Suppressor macrophage treated with lipopolysaccharide for 4 hours (primary cell): ENCODE measurements at regions not wholly inside any gene's neighbourhood (a gene's known extent, or its start where the extent isn't known, plus 50 kb on each side); places are given as distances from the start of the nearest gene placed in this dataset.
A peak's percentile ranks its signal among the peaks of the same experiment; 100 is the strongest.
"Not testable (repeated sequence)": the region's sequence is repeated elsewhere in the genome, so short reads cannot be mapped to it uniquely, and the experiment has no call there.

ENCODE experiments used
- DNase-seq: peaks from one replicate; pipeline ENCODE4 v3.0.0-alpha.2; 2020

- no peak for DNase-seq
Measured at GRCh38 chr16:17983114-17983513, 353.4 kb downstream of the NPIPA8 start.

GRCh38 chr16:17977260-17977659 is 359.3 kb downstream of the NPIPA8 start:
- DNase-seq = no peak

- DNase-seq = no peak
Measured at GRCh38 chr16:17972460-17972943, 364.0 kb downstream of the NPIPA8 start.

DNA sequence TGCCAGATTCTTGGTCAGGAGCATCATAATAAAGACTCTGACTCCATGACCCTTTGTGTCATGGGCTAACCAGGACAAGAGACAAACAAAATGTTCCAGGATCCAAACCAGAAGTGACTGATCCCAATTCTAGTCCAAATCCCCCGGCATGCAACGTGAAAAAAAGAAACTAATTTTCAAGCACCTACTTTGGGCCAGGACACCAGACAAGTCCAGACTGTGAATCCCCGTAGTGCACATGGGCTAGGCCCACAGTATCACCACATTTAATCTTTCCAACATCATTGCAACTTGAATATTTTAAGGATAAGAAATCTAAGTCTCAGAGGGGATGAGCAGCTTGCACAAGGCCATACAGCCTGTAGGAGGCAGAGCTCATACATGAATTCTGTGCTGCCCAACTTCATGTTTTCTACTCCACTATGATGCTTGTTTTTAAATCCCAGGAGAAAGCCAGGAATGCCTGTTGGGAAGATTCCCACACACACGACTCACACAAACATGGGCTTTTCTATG is 365.7 kb downstream of the NPIPA8 start:
- no peak for DNase-seq

- DNase-seq = no peak
Measured at GRCh38 chr16:17970157-17970765, 366.3 kb downstream of the NPIPA8 start.

- DNase-seq = no peak
Measured at GRCh38 chr16:17965133-17965900, 371.2 kb downstream of the NPIPA8 start.

DNA sequence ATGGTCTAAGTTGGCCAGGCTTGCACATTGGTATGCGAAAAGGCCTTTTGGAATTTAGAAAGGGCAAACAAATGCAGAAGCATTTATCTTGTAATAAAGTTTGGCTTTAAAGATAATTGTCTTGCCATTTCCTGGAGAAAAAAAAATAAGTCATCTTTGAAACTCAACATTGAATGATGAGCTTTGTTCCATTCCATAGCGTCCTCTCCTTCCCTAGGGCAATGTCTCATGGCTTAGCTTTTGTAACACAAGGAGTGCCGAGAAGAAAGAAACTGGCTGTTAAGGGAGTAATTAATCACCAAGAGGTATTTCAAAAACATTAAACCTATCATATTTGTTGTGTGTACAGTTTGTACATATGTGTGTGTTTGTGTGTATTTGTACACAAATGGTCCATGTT is 372.3 kb downstream of the NPIPA8 start:
- DNase-seq = no peak

- no peak for DNase-seq
Measured at GRCh38 chr16:17963185-17963836, 373.2 kb downstream of the NPIPA8 start.

GRCh38 chr16:17962726-17963125 is 373.8 kb downstream of the NPIPA8 start:
- no peak for DNase-seq

- not testable (repeated sequence) for DNase-seq
Measured at GRCh38 chr16:17961822-17962221, 374.7 kb downstream of the NPIPA8 start.

GRCh38 chr16:17951378-17951777 is 385.2 kb downstream of the NPIPA8 start:
- no peak for DNase-seq

- no peak for DNase-seq
Measured at GRCh38 chr16:17949982-17950250, 386.6 kb downstream of the NPIPA8 start.

GRCh38 chr16:17949141-17949981 is 387.2 kb downstream of the NPIPA8 start:
- no peak for DNase-seq

DNA sequence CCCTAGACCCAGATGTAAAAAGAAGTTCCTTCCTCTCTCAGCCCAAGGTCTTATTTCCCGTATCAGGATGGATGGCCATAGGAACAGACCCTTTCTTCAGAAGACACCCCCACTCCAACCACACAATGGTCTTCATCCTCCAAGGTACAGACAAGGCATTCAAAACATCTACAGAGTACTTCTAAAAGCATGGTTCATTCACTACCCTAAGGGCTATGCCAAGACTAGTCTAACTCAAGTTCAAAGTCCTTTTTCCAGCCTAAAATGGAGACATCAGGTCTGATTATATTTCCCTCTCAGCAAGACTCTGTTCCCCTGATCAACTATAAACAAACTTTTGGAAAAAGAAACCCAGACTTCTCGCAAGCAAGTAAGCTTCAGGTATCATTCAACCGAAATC is 388.9 kb downstream of the NPIPA8 start:
- DNase-seq = no peak

DNA sequence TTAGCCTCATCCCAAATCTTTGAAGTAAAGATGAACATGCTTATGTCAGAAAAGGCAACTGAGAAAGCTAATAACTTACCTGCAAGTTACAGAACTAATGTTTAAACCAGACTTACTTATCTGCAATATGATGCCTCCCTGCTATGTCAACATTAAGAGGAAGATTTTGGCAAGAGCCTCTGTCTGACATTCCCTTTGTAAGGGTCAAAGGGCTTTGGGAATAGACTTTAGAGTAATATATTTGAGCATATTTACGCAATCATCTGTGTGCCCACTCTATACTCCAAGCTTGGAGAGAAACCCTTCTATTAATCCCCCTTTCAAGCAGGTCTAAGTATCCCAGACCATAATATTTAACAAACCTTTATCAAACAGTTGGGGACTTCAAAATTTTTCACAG is 389.4 kb downstream of the NPIPA8 start:
- no peak for DNase-seq

- no peak for DNase-seq
Measured at GRCh38 chr16:17945080-17945601, 391.4 kb downstream of the NPIPA8 start.

DNA sequence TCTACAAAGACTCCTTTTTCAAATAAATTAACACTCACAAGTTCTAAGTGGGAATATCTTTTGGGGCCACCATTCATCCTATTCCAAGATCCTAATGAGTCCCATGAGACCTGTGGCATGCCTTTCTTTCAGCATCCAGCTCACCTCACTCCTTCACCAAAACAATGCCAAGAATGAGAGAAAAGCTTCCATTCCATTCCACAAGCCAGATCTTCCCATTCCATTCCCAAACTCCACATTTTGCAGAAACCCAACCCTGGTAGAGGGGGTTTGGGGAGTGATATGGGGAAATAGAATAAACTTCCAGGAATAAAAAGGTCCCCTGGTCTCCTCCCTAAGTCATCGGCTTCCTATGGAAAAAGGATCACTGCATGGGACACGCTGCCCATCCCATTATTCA is 392.2 kb downstream of the NPIPA8 start:
- DNase-seq = no peak

DNA sequence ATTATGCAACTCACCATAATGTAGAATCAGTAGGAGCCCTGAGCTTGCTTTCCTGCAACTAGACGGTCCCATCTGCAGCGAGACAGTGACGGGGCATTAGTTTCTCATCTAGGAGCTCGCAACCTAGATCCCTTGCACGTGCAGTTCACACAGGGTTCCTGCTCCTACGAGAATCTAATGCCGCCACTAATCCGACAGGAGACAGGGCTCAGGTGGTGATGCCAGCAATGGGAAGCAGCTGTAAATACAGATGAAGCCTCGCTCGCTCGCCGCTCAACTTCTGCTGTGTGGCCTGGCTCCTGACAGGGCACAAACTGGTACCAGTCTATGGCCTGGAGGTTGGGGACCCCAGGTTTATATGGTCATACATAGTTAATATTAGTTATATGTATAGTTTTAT is 394.5 kb downstream of the NPIPA8 start:
- no peak for DNase-seq

- DNase-seq = no peak
Measured at GRCh38 chr16:17940584-17941364, 395.8 kb downstream of the NPIPA8 start.

GRCh38 chr16:17939723-17940122 is 396.8 kb downstream of the NPIPA8 start:
- no peak for DNase-seq

DNA sequence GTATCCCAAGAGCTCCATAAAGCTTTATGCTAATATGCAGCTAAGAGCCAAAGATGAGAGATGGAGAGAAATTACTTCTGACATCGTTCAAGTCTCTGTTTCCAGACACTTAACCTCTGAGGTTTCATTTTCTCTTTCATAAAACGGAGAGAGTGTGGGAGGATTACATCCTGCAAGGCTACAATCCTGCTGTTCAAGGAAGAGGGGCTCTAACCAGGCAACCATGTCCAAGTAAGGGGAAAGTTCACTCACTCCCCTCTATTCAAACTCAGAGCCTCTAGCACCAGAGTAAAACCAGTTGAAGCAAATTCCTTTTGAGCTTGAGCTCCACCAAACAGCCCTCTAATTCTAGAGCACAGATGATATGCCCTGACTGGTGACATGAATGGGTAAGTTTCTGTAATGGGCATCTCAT is 397.4 kb downstream of the NPIPA8 start:
- DNase-seq = peak; percentile 1

DNA sequence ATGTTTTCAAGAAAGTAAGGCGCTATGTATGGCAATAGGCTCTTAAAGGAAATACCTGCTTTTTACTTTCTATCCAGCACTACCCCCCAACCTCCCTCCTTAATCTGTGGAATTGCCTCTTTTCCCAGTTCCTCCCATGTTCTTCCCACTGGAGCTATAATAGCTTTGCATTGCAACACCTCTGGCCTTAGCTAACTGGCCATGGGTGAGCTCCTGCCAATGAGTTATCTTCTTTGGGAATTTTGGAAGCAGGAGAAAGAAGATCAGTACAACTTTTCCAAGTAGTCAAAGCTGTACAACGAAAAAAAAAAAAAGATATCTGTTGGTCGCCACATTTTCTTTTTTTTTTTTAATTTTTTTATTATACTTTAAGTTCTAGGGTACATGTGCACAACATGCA is 398.0 kb downstream of the NPIPA8 start:
- no peak for DNase-seq
